Trophoblast cell (in vitro differentiated cells and primary cell): ENCODE measurements at regions not wholly inside any gene's neighbourhood (a gene's known extent, or its start where the extent isn't known, plus 50 kb on each side); places are given as distances from the start of the nearest gene placed in this dataset.

ENCODE experiments used
- DNase-seq, 2 donors: peaks; one replicate each; pipeline ENCODE4 v3.0.0-alpha.2; 2016
- H2AFZ ChIP-seq: 2 replicates; pipeline ENCODE4 v1.6.1; 2013; ENCODE audit warnings: low read length, moderate library complexity, mild to moderate bottlenecking; ENCODE audit not compliant: insufficient read depth, poor library complexity
- H2AK5ac ChIP-seq: 2 replicates; pipeline ENCODE4 v1.6.1; 2013; ENCODE audit warnings: mild to moderate bottlenecking, low read length
- H2BK120ac ChIP-seq: 2 replicates; pipeline ENCODE4 v1.6.1; 2013; ENCODE audit warnings: low read length, mild to moderate bottlenecking, moderate library complexity; ENCODE audit not compliant: insufficient read depth, poor library complexity
- H2BK12ac ChIP-seq: 2 replicates; pipeline ENCODE4 v1.6.1; 2013; ENCODE audit warnings: mild to moderate bottlenecking, low read length, moderate library complexity
- H2BK5ac ChIP-seq: 2 replicates; pipeline ENCODE4 v1.6.1; 2013; ENCODE audit warnings: low read length, low read depth, moderate library complexity, mild to moderate bottlenecking; ENCODE audit not compliant: poor library complexity
- H3K14ac ChIP-seq: 2 replicates; pipeline ENCODE4 v1.6.1; 2013; ENCODE audit warnings: mild to moderate bottlenecking, low read length
- H3K18ac ChIP-seq: 2 replicates; pipeline ENCODE4 v1.6.1; 2013; ENCODE audit warnings: mild to moderate bottlenecking, low read length
- H3K23ac ChIP-seq: 2 replicates; pipeline ENCODE4 v1.6.1; 2013; ENCODE audit warnings: low read length
- H3K27ac ChIP-seq: 2 replicates; pipeline ENCODE4 v1.5.1; 2013; ENCODE audit warnings: low read depth, mild to moderate bottlenecking, inconsistent platforms, low read length, moderate library complexity
- H3K27me3 ChIP-seq: 2 replicates; pipeline ENCODE4 v1.6.1; 2013; ENCODE audit warnings: inconsistent platforms, mild to moderate bottlenecking, low read length, moderate library complexity; ENCODE audit not compliant: insufficient read depth
- H3K36me3 ChIP-seq, 2 experiments: 1 replicate in 1 of 2; 2 replicates in 1 of 2; pipeline ENCODE4 v1.6.1; 2013; ENCODE audit warnings: low read length in 2 of 2, mild to moderate bottlenecking in 2 of 2, moderate library complexity in 1 of 2; ENCODE audit not compliant: insufficient read depth in 2 of 2, control insufficient read depth in 1 of 2
- H3K4ac ChIP-seq: 2 replicates; pipeline ENCODE4 v1.6.1; 2013; ENCODE audit warnings: low read depth, mild to moderate bottlenecking, low read length, moderate library complexity
- H3K4me1 ChIP-seq, 2 experiments: 1 replicate in 1 of 2; 2 replicates in 1 of 2; pipeline ENCODE4 v1.6.1; 2013; ENCODE audit warnings: low read length in 2 of 2, mild to moderate bottlenecking in 2 of 2, moderate library complexity in 1 of 2; ENCODE audit not compliant: insufficient read depth in 2 of 2, control insufficient read depth in 1 of 2
- H3K4me2 ChIP-seq: 2 replicates; pipeline ENCODE4 v1.6.1; 2013; ENCODE audit warnings: inconsistent platforms, mild to moderate bottlenecking, low read length, moderate library complexity
- H3K4me3 ChIP-seq: 2 replicates; pipeline ENCODE4 v1.5.1; 2013; ENCODE audit warnings: mild to moderate bottlenecking, low read depth, low read length, inconsistent platforms
- H3K79me1 ChIP-seq: one replicate; pipeline ENCODE4 v1.6.1; 2013; ENCODE audit warnings: low read length
- H3K79me2 ChIP-seq: 2 replicates; pipeline ENCODE4 v1.6.1; 2013; ENCODE audit warnings: low read length, mild to moderate bottlenecking; ENCODE audit not compliant: control insufficient read depth, insufficient read depth, poor library complexity
- H3K9ac ChIP-seq: 2 replicates; pipeline ENCODE4 v1.6.1; 2013; ENCODE audit warnings: mild to moderate bottlenecking, low read length
- H3K9me3 ChIP-seq: 2 replicates; pipeline ENCODE4 v1.6.1; 2013; ENCODE audit warnings: low read depth, mild to moderate bottlenecking, control low read depth, inconsistent platforms, low read length; ENCODE audit not compliant: insufficient read depth
- H4K12ac ChIP-seq: 2 replicates; pipeline ENCODE4 v1.6.1; 2013; ENCODE audit warnings: low read depth, mild to moderate bottlenecking, low read length, moderate library complexity
- H4K8ac ChIP-seq: 2 replicates; pipeline ENCODE4 v1.6.1; 2013; ENCODE audit warnings: low read depth, mild to moderate bottlenecking, low read length, moderate library complexity
- H4K91ac ChIP-seq: one replicate; pipeline ENCODE4 v1.6.1; 2013; ENCODE audit warnings: low read depth, mild to moderate bottlenecking, low read length, moderate library complexity
- WGBS: extraction: QIAGEN DNeasy Blood & Tissue Kit; methylation state at CpG from one replicate; pipeline ENCODE4 v1.1.7; 2013; ENCODE audit warnings: missing lambda C conversion rate; ENCODE audit not compliant: insufficient read length, insufficient coverage; ENCODE audit errors: extremely low coverage; 5-methylcytosine and 5-hydroxymethylcytosine counted together

- H3K27ac ChIP-seq = no peak overlapping the region
- no peak for DNase-seq
These were observed 164.4 kb downstream of the GLRX3 start for GRCh38 chr10:130300608-130301020.

GRCh38 chr10:130301021-130301892, 165.1 kb downstream of the GLRX3 start:
- Histone ChIP-seq H3K4ac (no peak overlapping the region), H3K18ac (no peak overlapping the region), H2BK12ac (no peak overlapping the region), H2BK5ac (no peak overlapping the region), H2AFZ (no peak overlapping the region), H4K12ac (no peak overlapping the region), H3K23ac (no peak overlapping the region), H3K36me3 (no peaks in the 10 kb centered on the region), H3K27ac (no peak overlapping the region), H4K91ac (no peak overlapping the region), H3K79me1 (no peaks in the 10 kb centered on the region), H3K9me3 (peaks cover 44% of the 10 kb centered on the region), H3K27me3 (peaks cover 3% of the 10 kb centered on the region), H3K4me3 (no peak overlapping the region), H3K9ac (no peak overlapping the region), H2BK120ac (no peak overlapping the region), H2AK5ac (no peak overlapping the region), H3K14ac (no peak overlapping the region), H3K79me2 (no peaks in the 10 kb centered on the region), H3K4me2 (no peak overlapping the region), H4K8ac (no peak overlapping the region), H3K4me1 (no peaks in the 10 kb centered on the region)
- no CpG with 5 or more reads among the region's 54 CpGs for WGBS
- no peak for DNase-seq

More at GRCh38 chr10:130300608-130301020, 164.4 kb downstream of the GLRX3 start:
- Histone ChIP-seq H4K12ac (no peak overlapping the region), H3K18ac (no peak overlapping the region), H3K79me2 (no peaks in the 10 kb centered on the region), H2BK120ac (no peak overlapping the region), H2BK12ac (no peak overlapping the region), H3K4me1 (no peaks in the 10 kb centered on the region), H3K79me1 (no peaks in the 10 kb centered on the region), H2AK5ac (no peak overlapping the region), H2AFZ (no peak overlapping the region), H3K14ac (no peak overlapping the region), H3K4me3 (no peak overlapping the region), H3K9me3 (peaks cover 41% of the 10 kb centered on the region), H4K91ac (no peak overlapping the region), H2BK5ac (no peak overlapping the region), H3K9ac (no peak overlapping the region), H3K36me3 (no peaks in the 10 kb centered on the region), H3K4ac (no peak overlapping the region), H3K27me3 (peaks cover 3% of the 10 kb centered on the region), H3K23ac (no peak overlapping the region), H4K8ac (no peak overlapping the region), H3K4me2 (no peak overlapping the region)
- no CpG with 5 or more reads among the region's 23 CpGs for WGBS

- Histone ChIP-seq H3K4me1 (no peaks in the 10 kb centered on the region), H3K9ac (no peak overlapping the region), H2AK5ac (no peak overlapping the region), H3K79me1 (no peaks in the 10 kb centered on the region), H3K23ac (no peak overlapping the region), H3K4me2 (no peak overlapping the region), H2BK120ac (no peak overlapping the region), H2AFZ (no peak overlapping the region), H3K27me3 (no peaks in the 10 kb centered on the region), H3K79me2 (no peaks in the 10 kb centered on the region), H3K4ac (no peak overlapping the region), H3K27ac (no peak overlapping the region), H3K4me3 (no peak overlapping the region), H3K14ac (no peak overlapping the region), H2BK12ac (no peak overlapping the region), H3K9me3 (peaks cover 34% of the 10 kb centered on the region), H2BK5ac (no peak overlapping the region), H3K36me3 (no peaks in the 10 kb centered on the region), H4K8ac (no peak overlapping the region), H3K18ac (no peak overlapping the region), H4K91ac (no peak overlapping the region), H4K12ac (no peak overlapping the region)
- no CpG with 5 or more reads among the region's 7 CpGs for WGBS
- DNase-seq = no peak
These were observed 190.8 kb downstream of the GLRX3 start for GRCh38 chr10:130326954-130327353.

- Histone ChIP-seq H2BK5ac (no peak overlapping the region), H3K79me1 (no peaks in the 10 kb centered on the region), H2AFZ (no peak overlapping the region), H3K4me2 (no peak overlapping the region), H2BK120ac (no peak overlapping the region), H3K4me1 (no peaks in the 10 kb centered on the region), H4K8ac (no peak overlapping the region), H3K9me3 (peaks cover 23% of the 10 kb centered on the region), H4K12ac (no peak overlapping the region), H2BK12ac (no peak overlapping the region), H3K4me3 (no peak overlapping the region), H3K4ac (no peak overlapping the region), H3K27me3 (no peaks in the 10 kb centered on the region), H3K23ac (no peak overlapping the region), H3K79me2 (no peaks in the 10 kb centered on the region), H2AK5ac (no peak overlapping the region), H3K18ac (no peak overlapping the region), H3K36me3 (no peaks in the 10 kb centered on the region), H3K27ac (no peak overlapping the region), H4K91ac (no peak overlapping the region), H3K9ac (no peak overlapping the region), H3K14ac (no peak overlapping the region)
- no CpG with 5 or more reads among the region's 6 CpGs for WGBS
- no peak for DNase-seq
These were observed 193.6 kb downstream of the GLRX3 start for GRCh38 chr10:130329792-130330191.
